Body of pancreas (tissue), 4 donors: ENCODE measurements at regions not wholly inside any gene's neighbourhood (a gene's known extent, or its start where the extent isn't known, plus 50 kb on each side); places are given as distances from the start of the nearest gene placed in this dataset.
"Not testable (repeated sequence)": the region's sequence is repeated elsewhere in the genome, so short reads cannot be mapped to it uniquely, and the experiment has no call there.

Experiments
- CTCF ChIP-seq, 7 experiments: fragments of 450-650 bp in 4 of 7; fragments of 200-600 bp in 3 of 7; sonication (generic) in 3 of 7; IDR thresholded peaks; one replicate each; pipeline ENCODE4 v1.5.1; 2016 to 2019; ENCODE audit warnings: antibody characterized with exemption in 7 of 7
- POLR2A ChIP-seq, 3 donors: fragments of 450-650 bp; IDR thresholded peaks; one replicate each; pipeline ENCODE4 v1.6.1; 2016; ENCODE audit warnings: antibody characterized with exemption in 3 of 3, mild to moderate bottlenecking in 2 of 3

GRCh38 chr1:206311611-206312273 lies 108.4 kb downstream of the SRGAP2 start:
- not testable (repeated sequence) for TF ChIP-seq CTCF, POLR2A (IDR thresholded peaks at IDR 0.05)
